SH-SY5Y (cell line): ENCODE measurements at regions not wholly inside any gene's neighbourhood (a gene's known extent, or its start where the extent isn't known, plus 50 kb on each side); places are given as distances from the start of the nearest gene placed in this dataset.

ENCODE experiments used
- GATA2 ChIP-seq: IDR thresholded peaks from 2 replicates; pipeline ENCODE4 v1.6.1; 2011; ENCODE audit warnings: mild to moderate bottlenecking, low read depth, low read length
- GATA3 ChIP-seq: IDR thresholded peaks from 2 replicates; pipeline ENCODE4 v1.6.1; 2011; ENCODE audit warnings: low read depth, mild to moderate bottlenecking, low read length, moderate library complexity

DNA sequence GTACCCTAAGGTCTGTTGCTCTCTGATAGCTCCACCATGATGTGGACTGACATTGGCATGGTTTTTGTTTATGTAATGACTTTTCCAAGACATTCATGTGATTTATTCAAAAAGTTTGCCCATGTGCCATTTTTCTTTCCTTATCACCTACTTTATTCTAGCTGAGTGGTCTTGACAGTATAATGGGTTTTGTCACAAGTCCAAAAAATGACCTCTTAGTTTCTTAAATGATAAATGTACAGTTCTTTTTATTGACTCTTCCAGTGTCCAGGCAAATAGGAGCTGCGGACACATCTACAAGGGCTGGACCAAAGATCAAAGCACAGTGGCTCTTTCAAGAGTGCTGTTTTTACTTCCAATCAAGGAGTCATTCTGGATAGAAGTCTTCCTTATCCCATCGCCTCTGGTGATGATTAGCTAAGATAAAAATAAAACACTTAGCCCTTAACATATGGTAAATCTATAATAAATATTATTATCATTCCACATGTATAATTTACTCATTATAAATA lies 141.4 kb downstream of the MMUT start:
- TF ChIP-seq GATA2: no peak
- no peak for TF ChIP-seq GATA3
